ENCODE measurements at regions not wholly inside any gene's neighbourhood (a gene's known extent, or its start where the extent isn't known, plus 50 kb on each side); places are given as distances from the start of the nearest gene placed in this dataset.
"Not testable (repeated sequence)": the region's sequence is repeated elsewhere in the genome, so short reads cannot be mapped to it uniquely, and the experiment has no call there.

DNA sequence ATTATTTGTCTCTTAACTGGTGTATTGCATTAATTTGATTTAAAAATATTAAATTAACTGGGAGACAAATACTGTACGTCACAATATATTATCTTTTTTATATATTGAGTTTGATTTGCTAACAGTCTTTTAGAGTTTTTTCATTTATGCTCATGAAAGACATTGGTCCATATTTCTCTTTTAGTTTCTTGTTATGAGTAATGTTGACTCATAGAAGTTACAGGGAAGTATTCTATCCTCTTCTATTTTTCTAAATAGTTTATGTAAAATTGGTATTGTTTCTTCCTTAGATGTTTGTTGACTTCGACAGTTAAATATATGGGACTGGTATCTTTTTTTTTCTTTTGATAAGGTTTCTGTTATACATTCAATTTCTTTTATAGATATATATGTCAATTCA lies 1115.6 kb upstream of the CITED2 start:
- DNase-seq (ENCODE audit: low read depth in 1 of 2, low spot score in 1 of 2) = no peak

DNA sequence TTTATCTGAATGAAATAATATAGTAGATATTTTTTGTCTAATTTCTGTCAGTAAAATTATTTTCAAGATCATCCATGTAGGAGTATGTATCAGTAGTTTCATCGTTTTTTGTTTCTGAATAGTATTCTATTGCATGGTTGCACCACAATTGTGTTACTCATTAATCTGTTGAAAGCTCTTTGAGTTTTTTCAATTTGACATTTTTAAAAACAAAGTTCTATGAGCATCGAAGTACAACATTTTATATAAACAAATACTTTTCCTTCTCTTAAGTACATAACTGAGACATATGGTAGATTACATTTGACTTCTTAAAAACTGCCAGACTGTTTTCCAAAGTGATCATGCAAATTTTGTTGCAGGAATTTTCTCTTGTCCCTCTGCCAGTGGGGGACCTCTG lies 1113.1 kb upstream of the CITED2 start:
- DNase-seq (ENCODE audit: low read depth in 1 of 2, low spot score in 1 of 2) = no peak

DNA sequence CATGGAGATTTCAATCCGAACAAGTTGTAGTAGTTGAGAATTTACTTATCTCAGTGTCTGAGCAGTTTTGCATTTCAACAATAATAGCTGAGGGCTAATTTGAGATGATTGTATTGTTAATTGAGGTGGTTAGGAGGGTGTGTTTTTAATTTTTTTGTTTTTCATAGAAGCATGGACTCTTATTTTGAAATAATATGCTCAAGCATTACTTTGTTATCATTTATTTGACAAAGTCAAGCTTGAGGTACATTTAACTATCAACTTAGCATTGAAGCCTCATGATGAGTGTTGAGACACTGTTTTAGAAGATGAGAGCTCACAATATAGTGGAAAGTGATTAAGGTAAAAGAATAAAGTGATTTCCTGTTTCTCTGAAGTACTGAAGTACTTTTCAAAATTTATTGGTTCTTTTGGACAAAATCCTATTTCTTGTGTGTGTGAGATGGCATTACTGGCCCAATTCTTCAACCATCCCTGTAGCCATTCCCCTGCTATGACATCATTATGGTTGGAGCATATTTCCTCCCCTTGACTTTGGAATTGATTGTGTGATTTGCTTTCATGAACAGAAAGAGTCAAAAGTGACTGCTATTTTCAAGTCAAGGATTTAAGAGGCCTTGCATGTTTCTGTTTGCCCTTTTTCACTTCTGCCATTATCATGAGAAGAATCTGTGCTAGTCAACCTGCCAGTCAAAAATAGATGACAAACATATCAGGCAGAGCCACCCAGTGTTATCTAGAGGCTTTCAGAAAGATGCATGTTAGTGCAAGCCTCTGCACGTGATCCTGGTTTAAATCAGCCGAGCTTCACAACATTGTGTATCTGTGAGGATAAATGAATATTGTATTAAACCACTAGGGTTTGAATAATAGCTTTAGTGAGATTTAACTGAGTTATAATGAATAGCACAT lies 1112.3 kb upstream of the CITED2 start:
- no peak for DNase-seq (ENCODE audit: low read depth in 1 of 2, low spot score in 1 of 2)

DNA sequence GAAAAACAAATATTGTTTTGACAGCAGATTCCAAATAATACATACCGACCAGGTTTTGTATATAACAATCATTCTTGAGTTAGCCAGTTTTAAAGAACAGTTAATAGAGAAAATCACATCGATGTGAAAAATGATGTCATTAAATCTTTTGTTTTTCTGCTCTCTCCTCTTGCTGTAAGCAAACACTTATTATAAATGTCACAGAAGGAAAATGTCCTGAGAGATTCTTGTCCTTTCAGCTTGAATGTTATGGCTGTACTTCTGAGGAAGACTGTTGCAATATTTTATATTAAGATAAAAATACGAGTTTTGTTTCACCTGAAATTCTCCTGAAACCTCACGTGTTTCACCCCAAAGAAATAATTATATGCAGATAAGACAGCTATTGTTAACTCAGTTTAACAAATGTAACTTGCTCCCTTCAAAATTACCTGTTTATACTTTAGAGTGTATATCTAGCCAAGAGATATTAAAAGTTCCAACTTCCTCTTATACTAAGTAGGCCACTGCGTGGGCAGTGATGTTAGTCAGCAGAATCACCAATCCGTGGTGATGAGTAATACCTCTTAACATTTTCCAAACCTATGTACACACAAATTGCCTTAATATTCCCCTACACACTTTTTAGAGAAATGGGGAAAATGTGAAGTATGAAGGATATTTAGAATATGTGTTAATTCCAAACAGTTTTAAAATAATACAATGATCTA lies 1111.4 kb upstream of the CITED2 start:
- no peak for DNase-seq (ENCODE audit: low read depth in 1 of 2, low spot score in 1 of 2)

DNA sequence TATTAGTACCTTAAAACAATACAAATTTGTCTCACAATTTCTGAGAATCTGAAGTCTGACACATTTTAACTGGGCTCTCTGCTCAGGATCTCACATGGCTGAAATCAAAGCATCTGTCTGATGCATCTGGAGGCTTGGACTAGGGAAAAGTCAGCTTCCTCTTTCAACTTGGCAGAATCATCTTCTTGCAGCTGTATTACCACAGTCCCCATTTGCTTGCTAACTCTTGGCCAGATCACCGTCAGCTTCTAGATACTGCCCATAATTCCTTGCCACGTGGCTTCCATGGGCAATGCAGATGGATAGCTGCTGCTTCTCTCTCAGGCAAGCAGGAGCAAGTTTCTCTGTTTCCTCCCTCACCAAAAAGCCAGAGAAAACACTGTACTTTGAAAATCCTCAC lies 1106.4 kb upstream of the CITED2 start:
- no peak for DNase-seq (ENCODE audit: low read depth in 1 of 2, low spot score in 1 of 2)

DNA sequence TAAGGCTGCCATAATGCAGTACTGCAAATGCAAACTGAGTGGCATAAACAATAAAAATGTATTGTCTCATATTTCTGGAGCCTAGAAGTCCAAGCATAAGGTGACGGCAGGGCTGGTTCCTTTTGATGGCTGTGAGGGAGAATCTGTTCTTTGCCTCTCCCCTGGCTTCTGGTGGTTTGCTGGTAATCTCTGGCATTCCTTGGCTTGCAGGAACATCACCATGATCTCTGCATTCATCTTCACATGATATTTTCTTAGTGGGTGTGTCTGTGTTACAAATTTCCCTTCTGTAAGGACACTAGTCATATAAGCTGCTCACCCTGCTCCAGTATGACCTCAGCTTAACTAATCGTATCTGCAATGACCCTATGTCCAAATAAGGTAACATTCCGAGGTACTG lies 1104.2 kb upstream of the CITED2 start:
- no peak for DNase-seq (ENCODE audit: low read depth in 1 of 2, low spot score in 1 of 2)

DNA sequence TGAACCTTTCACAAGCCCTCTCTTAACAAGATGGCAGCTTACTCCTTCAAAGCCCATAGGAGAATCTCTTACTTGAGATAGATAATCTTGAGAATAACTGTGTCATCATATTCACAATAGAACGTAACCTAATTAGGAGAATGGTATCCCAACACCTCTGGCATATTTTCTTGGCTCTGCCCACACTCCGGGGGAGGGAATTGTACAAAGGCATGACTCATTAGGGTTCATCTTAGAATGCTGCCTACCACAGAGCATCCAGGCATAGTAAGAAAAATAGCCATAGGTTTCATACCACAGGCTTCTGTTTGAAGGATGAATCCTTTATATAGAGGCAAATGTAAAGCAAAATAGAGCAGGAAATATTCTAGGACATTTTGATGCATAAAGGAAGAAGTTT lies 1100.6 kb upstream of the CITED2 start:
- DNase-seq (ENCODE audit: low read depth in 1 of 2, low spot score in 1 of 2) = no peak

DNA sequence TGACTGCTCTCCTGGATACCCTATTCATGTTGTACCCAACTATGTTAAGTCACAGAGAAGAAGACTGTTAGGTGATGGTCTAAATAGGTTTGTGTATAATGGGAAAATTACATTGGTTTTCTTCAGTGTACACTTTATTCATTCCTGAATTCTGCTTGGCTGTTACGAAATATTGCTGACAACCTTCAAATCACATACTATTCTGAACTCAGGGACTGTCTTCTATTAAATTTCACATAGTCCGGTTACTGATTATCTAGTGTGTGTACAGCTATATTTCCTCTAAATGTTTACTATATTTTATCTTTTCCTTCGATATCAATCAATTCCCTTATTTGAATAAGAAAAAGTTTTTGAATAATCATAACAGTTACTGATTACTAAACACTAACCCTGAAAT lies 1090.3 kb upstream of the CITED2 start:
- DNase-seq (ENCODE audit: low read depth in 1 of 2, low spot score in 1 of 2) = no peak

DNA sequence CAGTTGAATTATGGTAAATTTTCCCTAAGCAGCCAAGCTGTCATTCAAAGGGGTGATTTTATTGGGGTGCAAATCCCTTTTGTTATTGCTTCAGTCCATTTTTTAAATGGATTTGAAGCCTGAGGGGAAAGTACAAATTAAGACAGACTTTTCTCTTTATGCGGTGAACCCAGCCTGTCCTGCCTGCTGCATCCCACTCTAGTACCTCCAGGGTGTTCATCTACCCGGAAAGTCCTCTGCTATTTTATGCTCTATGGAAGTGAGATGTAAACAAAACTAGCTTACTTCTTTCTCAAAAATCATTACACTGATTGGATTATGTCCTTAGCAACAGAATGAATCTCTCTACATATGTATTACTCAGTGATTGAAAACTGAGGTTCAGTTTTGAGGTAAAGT lies 1088.9 kb upstream of the CITED2 start:
- no peak for DNase-seq (ENCODE audit: low read depth in 1 of 2, low spot score in 1 of 2)

DNA sequence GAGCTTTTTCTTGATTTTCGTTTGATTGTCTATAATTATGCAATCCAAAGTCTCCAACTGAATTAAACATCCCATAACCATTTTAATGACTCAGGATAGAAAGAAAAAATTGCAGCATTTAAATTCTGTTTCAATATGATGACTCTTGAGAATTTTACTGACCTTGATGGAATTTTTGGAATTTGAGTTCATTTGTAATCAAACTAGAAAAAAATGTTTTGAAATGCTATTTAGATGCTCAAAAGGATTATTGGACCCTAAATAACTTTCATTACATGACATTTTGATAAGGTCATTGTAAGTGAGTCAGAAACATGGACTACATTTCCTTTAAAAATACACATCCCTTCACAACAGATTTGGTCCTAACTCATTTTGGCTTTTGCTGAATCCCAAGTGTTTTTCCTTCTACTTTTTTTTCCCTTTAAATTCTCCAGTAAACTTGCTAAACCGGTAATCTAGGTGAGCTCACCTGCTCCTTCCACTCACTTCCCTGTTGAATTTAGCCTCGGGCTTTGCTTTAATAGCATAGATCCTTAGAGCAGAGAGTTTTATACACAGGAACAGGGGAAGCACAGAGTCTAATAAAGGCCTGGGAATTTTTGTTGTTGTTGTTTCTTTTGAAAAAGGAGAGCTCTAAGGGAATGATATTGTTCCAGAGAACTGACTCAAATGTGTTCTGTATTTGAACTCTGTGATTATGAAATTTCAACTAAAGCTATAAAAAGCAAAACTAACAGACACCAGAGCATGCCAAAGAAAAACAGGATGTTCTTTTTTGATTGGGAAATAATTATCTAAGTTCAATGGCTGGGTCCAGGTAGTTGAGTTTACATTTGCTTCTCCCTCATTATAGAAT lies 1088.2 kb upstream of the CITED2 start:
- no peak for DNase-seq (ENCODE audit: low read depth in 1 of 2, low spot score in 1 of 2)

DNA sequence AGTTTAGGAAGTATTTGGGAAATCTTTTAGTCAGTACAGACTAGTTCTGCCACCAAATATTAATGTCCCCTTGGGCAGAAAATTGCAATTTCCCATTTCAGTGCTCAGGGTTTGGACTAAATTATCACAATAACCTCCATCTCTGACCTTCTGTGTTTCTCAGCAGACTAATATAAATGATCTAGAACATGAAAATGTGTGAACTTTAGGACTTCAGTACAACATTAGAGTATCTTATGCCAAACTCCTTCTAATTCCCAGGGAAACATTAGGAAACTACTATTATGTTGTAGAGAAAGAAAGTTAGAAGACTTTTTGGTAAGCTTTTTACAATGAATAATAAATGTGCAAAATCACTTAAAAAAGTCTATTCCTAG lies 1087.6 kb upstream of the CITED2 start:
- no peak for DNase-seq (ENCODE audit: low read depth in 1 of 2, low spot score in 1 of 2)

DNA sequence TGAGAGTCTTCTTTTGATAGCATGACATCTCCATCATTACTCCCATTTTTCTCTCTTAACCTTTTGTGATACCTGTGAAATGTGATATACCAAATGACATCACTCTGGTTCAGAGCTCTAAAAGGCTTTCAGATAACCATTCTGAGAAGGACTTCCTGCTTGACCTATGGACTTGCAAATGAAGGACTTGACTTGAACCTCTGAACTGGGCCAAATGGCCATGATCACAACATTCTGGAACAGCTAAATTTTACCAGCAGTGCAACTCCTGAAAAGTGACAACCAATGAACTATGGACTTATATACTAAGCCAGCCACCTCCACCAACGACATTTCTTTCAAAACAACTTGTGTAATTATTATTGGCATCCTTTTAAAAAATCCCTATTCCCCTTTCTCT lies 1085.8 kb upstream of the CITED2 start:
- DNase-seq (ENCODE audit: low read depth in 1 of 2, low spot score in 1 of 2) = no peak

DNA sequence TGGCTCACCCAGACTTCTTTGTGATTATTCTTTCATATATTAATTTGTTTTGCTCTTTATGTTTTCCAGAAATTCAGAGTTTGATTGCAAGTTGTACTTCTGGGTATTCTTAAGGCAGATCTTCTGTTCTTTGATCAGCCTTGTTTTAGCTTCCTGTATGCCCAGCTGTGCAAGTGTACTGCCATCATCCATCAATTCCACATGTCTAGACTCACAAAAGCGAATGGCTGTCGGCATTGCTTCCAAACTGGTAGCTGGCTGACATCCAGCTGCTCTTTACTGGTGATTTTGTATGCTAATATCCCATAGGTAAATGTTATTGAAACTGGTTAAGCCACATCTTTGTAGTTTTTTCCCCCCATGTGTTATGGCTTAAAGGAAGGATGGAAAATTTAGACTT lies 1084.8 kb upstream of the CITED2 start:
- DNase-seq (ENCODE audit: low read depth in 1 of 2, low spot score in 1 of 2) = no peak

DNA sequence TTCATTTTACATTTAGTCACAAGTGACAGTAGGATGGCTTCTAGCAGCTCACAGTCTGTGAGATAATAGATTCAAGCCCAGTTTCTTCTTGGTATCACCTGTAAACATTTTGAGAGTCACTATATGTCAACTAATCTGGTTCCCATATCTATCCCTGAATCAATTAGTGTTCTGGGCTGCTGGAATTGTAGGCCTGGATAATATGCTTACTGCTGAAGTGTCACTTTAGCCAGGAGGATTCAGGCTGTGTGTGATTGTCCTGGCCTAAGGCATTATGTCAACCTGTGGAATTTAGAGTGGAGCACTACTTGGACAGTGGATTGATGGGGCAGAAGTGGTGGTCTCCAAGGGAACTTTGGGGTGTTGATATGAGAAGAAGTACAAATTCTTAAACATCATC lies 1071.8 kb upstream of the CITED2 start:
- DNase-seq (ENCODE audit: low read depth in 1 of 2, low spot score in 1 of 2) = no peak

DNA sequence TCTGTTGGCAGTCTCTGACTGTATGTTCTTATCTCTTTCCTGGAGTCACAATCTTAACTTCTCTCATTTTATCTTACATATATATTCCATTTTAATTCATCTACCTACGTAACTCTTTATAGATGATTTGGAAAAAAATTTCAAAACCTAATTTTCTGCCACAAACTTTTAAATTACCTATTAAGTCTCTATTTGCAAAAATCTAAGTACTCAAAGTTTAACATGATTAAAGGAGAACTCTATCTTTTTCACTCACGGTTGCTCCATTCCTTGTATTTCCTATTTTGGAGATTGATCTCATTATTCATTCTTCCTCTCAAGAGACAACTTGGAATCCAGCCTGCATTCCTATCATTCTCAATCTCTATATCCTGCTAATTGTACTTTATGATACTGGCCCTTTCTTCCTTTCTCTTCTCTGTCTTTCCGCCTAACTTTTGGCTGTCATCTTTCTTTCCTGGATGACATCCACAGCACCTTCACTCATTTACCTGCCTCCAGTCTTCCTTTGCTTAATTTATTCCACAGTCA lies 1071.1 kb upstream of the CITED2 start:
- DNase-seq (ENCODE audit: low read depth in 1 of 2, low spot score in 1 of 2) = no peak

DNA sequence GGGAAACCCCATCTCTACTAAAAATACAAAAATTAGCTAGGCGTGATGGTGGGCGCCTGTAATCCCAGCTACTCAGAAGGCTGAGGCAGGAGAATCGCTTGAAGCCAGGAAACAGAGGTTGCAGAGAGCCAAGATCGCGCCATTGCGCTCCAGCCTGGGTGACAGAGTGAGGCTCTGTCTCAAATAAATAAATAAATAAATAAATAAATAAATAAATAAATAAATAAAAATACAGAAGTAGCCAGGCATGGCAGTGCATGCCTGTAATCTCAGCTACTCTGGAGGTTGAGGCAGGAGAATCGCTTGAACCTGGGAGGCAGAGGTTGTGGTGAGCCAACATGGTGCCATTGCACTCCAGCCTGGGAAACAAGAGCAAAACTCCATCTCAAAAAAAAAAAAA lies 1068.7 kb upstream of the CITED2 start:
- not testable (repeated sequence) for DNase-seq (ENCODE audit: low read depth in 1 of 2, low spot score in 1 of 2)

DNA sequence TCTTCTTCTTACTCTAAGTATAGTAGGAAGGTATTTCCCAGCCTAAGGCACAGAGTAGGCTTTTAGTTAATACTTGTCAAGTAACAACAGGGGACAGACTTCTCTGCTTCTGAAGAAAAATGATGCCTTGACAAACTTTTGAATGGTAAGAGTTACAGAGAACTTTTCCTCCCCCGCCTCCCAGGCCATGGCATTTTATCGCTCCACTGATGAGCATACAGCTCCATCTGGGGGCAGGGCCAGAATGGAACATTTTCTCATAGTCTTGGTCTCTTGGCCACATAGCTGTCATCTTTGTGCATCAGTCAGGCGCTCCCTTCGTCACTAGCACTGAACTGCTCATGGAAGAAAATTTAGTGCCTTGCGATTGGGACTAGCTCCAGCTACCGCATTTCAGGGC lies 1066.8 kb upstream of the CITED2 start:
- DNase-seq (ENCODE audit: low read depth in 1 of 2, low spot score in 1 of 2) = no peak

DNA sequence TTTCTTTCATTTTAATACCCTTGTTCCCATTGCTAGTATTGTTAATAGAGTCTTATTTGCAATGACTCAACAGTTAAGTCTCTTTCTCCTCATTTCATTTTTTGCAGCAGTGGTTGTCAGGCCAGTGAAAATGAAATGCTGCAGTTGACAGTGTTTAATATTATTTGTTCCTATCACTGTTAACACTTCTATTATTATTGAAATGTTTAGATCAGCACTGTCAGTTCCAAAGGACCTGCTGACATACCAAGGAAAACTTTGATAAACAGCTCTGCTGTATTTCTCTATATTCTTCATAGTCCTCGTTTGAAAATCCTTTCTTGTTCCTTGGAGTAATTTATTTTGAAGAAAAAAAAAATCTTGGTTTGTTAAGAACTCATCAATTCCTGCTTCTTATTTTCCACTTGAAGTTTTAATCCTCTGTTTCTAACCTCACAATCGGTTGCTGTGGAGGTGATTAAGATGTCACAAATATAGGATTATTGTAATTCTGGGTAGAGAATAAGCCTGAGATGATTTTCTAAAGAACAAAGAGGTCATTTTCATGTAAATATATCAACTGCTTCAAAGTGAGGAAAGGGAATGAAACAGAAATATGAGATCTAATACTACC lies 1065.9 kb upstream of the CITED2 start:
- DNase-seq (ENCODE audit: low read depth in 1 of 2, low spot score in 1 of 2) = no peak

DNA sequence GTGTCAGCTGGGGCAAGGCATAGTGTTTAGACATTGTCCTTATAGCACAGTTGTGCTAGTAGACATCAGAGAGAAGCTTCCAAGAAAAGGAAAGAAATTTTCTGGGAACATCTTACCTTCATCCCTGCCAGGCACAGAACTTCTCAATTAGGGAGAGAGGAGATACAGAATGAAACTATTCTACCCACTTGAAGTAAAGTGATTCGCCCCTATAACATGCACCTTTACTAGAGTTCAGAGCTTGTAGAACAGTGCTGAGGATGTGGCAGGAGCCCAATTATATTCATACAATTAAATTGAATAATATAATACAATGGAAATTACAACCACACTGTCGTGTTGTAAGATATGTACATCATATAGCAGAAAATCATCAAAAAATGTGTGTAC lies 1063.9 kb upstream of the CITED2 start:
- no peak for DNase-seq (ENCODE audit: low read depth in 1 of 2, low spot score in 1 of 2)

DNA sequence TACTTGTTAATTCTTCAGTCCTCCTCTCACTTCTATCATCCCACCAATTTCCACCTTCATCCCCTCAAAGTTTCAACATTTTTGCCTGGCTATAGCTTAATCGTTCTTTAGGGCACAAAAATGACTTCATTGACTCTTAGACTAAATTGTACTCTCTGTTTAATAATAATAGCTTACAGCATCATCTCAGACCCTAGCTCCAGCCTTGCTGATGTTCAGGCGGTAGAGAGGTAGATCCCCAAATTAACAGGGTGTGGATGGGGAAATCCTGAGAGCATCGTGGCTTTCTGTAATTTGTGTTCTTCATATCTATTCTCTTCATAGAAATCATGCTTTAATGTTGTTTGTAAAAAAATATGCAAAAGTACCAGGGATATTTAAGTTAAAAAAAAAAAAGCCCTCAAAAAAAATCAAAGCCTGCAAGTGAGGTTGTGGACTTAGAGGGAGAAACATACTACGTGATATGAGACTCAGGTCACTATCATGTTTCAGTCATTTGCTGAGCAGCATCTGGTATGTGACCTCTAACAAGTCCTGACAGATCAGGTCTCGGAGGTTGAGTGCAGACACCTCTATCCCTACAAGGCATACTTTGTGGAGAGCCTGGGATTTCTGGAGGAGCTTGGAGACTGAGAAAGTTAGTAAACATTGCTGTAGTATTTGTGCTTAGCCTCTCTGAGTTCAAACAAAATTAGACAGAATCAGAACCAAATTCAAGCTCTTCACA lies 1063.3 kb upstream of the CITED2 start:
- DNase-seq (ENCODE audit: low read depth in 1 of 2, low spot score in 1 of 2) = no peak
